HFFc6 (cell line): ENCODE measurements at regions not wholly inside any gene's neighbourhood (a gene's known extent, or its start where the extent isn't known, plus 50 kb on each side); places are given as distances from the start of the nearest gene placed in this dataset.

Experiments
- DNase-seq: peaks from one replicate; pipeline ENCODE4 v3.0.0-alpha.2; 2018
- H3K27ac Mint-ChIP-seq: 2 replicates; pipeline ENCODE4 v1.8.0; 2020; ENCODE audit warnings: mild to moderate bottlenecking, mixed read lengths
- H3K27me3 Mint-ChIP-seq: 2 replicates; pipeline ENCODE4 v1.8.0; 2021; ENCODE audit warnings: mild to moderate bottlenecking, moderate library complexity, mixed read lengths; ENCODE audit not compliant: insufficient read depth
- H3K36me3 Mint-ChIP-seq: 2 replicates; pipeline ENCODE4 v1.8.0; 2021; ENCODE audit warnings: low read depth, mixed read lengths
- H3K4me1 Mint-ChIP-seq: 2 replicates; pipeline ENCODE4 v1.8.0; 2020; ENCODE audit warnings: low read depth, mixed read lengths
- H3K4me3 Mint-ChIP-seq: 2 replicates; pipeline ENCODE4 v1.8.0; 2020; ENCODE audit warnings: mild to moderate bottlenecking, moderate library complexity, mixed read lengths
- H3K9me3 Mint-ChIP-seq: 2 replicates; pipeline ENCODE4 v1.8.0; 2020; ENCODE audit warnings: mild to moderate bottlenecking, mixed read lengths
- TF ChIP-seq, protein P1 (sequence below): fragments of 200-600 bp; sonication (generic); IDR thresholded peaks from 2 replicates; pipeline ENCODE4 v1.5.0; 2021; ENCODE audit warnings: antibody characterized with exemption, mild to moderate bottlenecking

DNA sequence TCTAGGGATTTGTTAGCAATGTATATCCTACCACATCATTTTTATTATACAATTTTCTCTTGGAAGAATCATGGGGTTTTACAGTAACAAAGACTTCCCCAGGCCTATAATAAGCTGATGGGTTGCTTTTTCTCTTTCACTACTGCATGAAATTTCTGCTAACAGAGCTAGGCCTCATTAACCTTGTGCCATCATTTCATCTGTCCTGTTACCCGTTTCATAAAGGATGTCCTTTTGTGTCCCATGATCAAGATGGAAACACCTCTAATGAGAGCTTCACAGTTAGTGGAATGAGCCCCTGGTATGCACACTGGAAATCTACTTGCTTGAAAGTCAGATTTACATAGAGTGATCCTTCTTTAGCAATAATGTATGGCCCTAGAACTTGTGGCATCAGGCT, 138.7 kb downstream of the RXFP2 start:
- no peak for DNase-seq
- Mint-ChIP-seq H3K27me3 (peaks cover 10% of the 10 kb centered on the region), H3K9me3 (no peaks in the 10 kb centered on the region), H3K36me3 (no peaks in the 10 kb centered on the region), H3K27ac (no peak overlapping the region), H3K4me3 (no peak overlapping the region), H3K4me1 (no peaks in the 10 kb centered on the region)
- TF ChIP-seq, protein P1, sequence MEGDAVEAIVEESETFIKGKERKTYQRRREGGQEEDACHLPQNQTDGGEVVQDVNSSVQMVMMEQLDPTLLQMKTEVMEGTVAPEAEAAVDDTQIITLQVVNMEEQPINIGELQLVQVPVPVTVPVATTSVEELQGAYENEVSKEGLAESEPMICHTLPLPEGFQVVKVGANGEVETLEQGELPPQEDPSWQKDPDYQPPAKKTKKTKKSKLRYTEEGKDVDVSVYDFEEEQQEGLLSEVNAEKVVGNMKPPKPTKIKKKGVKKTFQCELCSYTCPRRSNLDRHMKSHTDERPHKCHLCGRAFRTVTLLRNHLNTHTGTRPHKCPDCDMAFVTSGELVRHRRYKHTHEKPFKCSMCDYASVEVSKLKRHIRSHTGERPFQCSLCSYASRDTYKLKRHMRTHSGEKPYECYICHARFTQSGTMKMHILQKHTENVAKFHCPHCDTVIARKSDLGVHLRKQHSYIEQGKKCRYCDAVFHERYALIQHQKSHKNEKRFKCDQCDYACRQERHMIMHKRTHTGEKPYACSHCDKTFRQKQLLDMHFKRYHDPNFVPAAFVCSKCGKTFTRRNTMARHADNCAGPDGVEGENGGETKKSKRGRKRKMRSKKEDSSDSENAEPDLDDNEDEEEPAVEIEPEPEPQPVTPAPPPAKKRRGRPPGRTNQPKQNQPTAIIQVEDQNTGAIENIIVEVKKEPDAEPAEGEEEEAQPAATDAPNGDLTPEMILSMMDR: no peak

DNA sequence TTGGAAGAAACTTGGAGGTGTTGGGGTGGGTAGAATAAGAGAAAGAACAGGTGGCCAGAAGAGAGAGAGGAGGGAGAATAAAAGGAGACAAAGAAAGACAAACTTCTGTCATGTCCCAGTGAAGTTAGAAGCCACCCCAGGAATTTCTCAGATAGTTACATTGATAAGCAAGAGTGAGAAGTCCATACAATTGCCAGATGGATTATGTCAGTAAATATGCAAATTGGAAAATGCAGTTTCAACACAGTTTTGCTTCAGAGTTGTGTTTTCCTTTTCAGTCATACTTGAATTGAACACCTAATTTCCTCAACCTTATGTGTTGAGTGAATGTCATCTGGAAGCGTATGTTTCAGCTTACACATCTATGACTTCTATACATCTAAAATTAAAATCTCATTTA, 139.2 kb downstream of the RXFP2 start:
- peaks cover 12% of the 10 kb centered on the region for H3K27me3 Mint-ChIP-seq
- H3K4me3 Mint-ChIP-seq: no peak overlapping the region
- DNase-seq: no peak
- H3K4me1 Mint-ChIP-seq: no peaks in the 10 kb centered on the region
- H3K27ac Mint-ChIP-seq: no peak overlapping the region
- H3K36me3 Mint-ChIP-seq: no peaks in the 10 kb centered on the region
- no peaks in the 10 kb centered on the region for H3K9me3 Mint-ChIP-seq
- TF ChIP-seq, protein P1: no peak

DNA sequence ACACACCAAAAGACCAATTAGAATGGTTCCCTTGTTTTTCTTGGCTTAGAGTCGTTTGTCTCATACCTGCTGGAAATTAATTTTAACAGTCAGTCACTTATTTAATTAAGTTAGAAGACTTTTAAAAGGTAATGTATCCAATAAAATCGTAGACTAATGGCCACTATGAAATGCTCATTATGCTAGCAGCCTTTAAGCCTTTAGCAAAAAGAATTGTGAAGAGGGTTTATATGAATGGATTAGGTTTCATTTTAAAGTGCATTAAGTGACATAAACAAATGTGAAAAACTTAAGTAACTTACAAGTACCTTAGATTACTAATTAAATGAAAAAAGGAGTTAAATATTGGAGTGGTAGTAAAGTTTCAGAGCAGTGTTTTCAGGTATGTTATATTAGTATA, 139.6 kb downstream of the RXFP2 start:
- Mint-ChIP-seq H3K9me3 (no peaks in the 10 kb centered on the region), H3K27me3 (peaks cover 12% of the 10 kb centered on the region), H3K27ac (no peak overlapping the region), H3K4me1 (no peaks in the 10 kb centered on the region), H3K36me3 (no peaks in the 10 kb centered on the region), H3K4me3 (no peak overlapping the region)
- TF ChIP-seq, protein P1: no peak
- DNase-seq: no peak

DNA sequence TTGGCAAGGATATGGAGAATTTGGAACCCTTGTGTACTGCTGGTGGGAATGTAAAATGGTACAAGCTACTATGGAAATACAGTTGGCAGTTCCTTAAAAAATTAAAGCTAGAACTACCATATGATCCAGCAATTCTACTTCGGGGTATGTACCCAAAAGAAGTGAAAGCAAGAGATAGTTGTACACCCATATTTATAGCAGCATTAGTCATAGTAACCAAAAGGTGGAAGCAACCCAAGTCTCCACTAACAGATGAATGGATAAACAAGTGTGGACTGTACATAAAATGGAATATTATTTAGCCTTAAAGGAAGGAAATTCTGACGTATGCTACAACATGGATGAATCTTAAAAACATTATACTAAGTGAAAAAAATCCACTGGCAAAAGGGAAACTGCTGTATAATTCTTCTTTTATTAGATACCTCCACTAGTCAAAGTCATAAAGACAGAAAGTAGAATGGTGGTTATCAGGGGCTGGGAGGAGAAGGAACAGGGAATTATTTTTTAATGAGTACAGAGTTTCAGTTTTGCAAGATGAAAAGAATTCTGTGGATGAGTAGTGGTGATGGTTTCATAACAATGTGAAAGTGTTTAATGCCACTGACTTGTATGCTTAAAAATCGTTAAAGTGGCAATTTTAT, 141.6 kb downstream of the RXFP2 start:
- Mint-ChIP-seq H3K4me3 (no peak overlapping the region), H3K9me3 (no peaks in the 10 kb centered on the region), H3K27me3 (peaks cover 14% of the 10 kb centered on the region), H3K4me1 (no peaks in the 10 kb centered on the region), H3K27ac (no peak overlapping the region), H3K36me3 (no peaks in the 10 kb centered on the region)
- DNase-seq: no peak
- TF ChIP-seq, protein P1: no peak

DNA sequence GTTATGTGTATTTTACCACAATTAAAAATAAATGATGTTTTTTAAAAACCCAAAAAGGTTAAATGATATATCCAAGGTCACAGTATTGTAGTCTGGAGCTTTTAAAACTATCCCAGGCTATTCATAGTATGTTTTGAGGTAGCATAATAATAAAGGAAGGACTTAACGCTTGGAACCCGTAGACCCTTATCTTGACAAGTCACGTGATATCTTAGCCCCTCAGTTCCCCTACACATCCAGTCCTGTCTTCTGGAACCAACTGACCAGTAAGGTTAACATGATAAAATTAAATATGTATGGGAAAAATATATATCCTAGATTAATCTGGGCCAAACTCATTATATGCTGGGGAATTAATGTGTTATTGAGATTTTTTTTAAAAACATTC, 142.2 kb downstream of the RXFP2 start:
- Mint-ChIP-seq H3K4me3 (no peak overlapping the region), H3K27ac (no peak overlapping the region), H3K4me1 (no peaks in the 10 kb centered on the region), H3K9me3 (no peaks in the 10 kb centered on the region), H3K36me3 (no peaks in the 10 kb centered on the region), H3K27me3 (peaks cover 14% of the 10 kb centered on the region)
- TF ChIP-seq, protein P1: no peak
- DNase-seq: no peak

DNA sequence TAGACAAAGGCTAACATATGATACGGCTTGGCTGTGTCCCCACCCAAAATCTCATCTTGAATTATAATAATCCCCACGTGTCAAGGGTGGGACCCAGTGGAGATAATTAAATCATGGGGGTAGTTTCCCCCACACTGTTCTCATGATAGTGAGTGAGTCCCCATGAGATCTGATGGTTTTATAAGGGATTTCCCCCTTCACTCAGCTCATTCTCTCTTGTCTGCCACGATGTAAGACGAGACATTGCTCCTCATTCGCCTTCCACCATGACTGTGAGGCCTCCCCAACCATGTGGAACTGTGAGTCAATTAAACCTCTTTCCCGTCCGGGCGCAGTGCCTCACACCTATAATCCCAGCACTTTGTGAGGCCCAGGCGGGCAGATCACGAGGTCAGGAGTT, 143.5 kb downstream of the RXFP2 start:
- Mint-ChIP-seq H3K9me3 (no peaks in the 10 kb centered on the region), H3K36me3 (no peaks in the 10 kb centered on the region), H3K27me3 (peaks cover 10% of the 10 kb centered on the region), H3K4me3 (no peak overlapping the region), H3K4me1 (peaks cover 7% of the 10 kb centered on the region; the same call in 1 of the 2 replicates), H3K27ac (no peak overlapping the region)
- TF ChIP-seq, protein P1: no peak
- no peak for DNase-seq
